ENCODE measurements at regions not wholly inside any gene's neighbourhood (a gene's known extent, or its start where the extent isn't known, plus 50 kb on each side); places are given as distances from the start of the nearest gene placed in this dataset.

GRCh38 chr2:7933672-7934071 is 748.2 kb upstream of the ID2 start:
- TF ChIP-seq EZH2 (IDR thresholded peaks at IDR 0.05; ENCODE audit: insufficient read depth, poor library complexity, severe bottlenecking) (no peak), EZH2phosphoT487 (IDR thresholded peaks at IDR 0.05; ENCODE audit: insufficient read depth, low read depth) (no peak)

Measured in GM23248 (cell line).